Neutrophil (primary cell): ENCODE measurements at regions not wholly inside any gene's neighbourhood (a gene's known extent, or its start where the extent isn't known, plus 50 kb on each side); places are given as distances from the start of the nearest gene placed in this dataset.
A peak's percentile ranks its signal among the peaks of the same experiment; 100 is the strongest.

Experiments used
- H3K27ac ChIP-seq: fragments of 200-600 bp; sonication (generic); 2 replicates; pipeline ENCODE4 v1.5.1; 2016; ENCODE audit warnings: mild to moderate bottlenecking, moderate library complexity
- H3K27me3 ChIP-seq: fragments of 200-600 bp; sonication (generic); 2 replicates; pipeline ENCODE4 v1.6.0; 2016; ENCODE audit warnings: mild to moderate bottlenecking
- H3K36me3 ChIP-seq: fragments of 200-600 bp; sonication (generic); 2 replicates; pipeline ENCODE4 v1.5.1; 2017
- H3K4me1 ChIP-seq, 2 experiments: fragments of 200-600 bp in 1 of 2; sonication (generic) in 1 of 2; 1 replicate in 1 of 2; 2 replicates in 1 of 2; pipeline versions ENCODE4 v1.5.1 to v1.6.1; 2013 to 2016; ENCODE audit warnings: low read depth in 1 of 2, low read length in 1 of 2, mild to moderate bottlenecking in 1 of 2, moderate library complexity in 1 of 2; ENCODE audit not compliant: control insufficient read depth in 1 of 2, insufficient read depth in 1 of 2
- H3K4me3 ChIP-seq, 2 experiments: fragments of 200-600 bp in 1 of 2; sonication (generic) in 1 of 2; 1 replicate in 1 of 2; 2 replicates in 1 of 2; pipeline ENCODE4 v1.5.1; 2013 to 2016; ENCODE audit warnings: low read depth in 1 of 2, low read length in 1 of 2, mild to moderate bottlenecking in 1 of 2, moderate library complexity in 1 of 2
- H3K9me3 ChIP-seq: fragments of 200-600 bp; sonication (generic); 2 replicates; pipeline ENCODE4 v1.5.1; 2016
- TF ChIP-seq, protein P1 (sequence below): fragments of 200-600 bp; sonication (generic); IDR thresholded peaks from 2 replicates; pipeline ENCODE4 v1.5.1; 2016; ENCODE audit warnings: antibody characterized with exemption

DNA sequence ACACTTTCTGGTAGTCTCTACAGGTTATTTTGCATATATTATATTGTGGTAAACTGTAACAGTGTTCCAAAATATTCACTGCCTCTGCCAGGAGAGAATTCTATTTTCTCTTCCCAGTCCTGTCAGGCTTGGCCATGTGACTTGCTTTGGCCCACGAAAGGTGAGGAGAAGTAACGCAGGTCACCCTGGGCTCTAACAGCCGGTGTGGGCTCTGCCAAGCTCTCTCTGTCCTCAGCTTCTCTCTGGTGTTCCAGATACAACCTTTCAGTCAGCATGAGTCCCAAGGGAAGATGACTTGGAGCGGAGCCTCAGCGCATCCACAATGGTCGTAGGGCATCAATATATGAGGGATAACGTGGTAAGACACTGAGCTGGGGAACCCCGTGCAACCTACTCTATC is 113.0 kb upstream of the RREB1 start:
- H3K36me3 ChIP-seq, result no peaks in the 10 kb centered on the region
- no peaks in the 10 kb centered on the region for H3K9me3 ChIP-seq
- H3K27ac ChIP-seq, result peak overlapping the region; percentile 76
- TF ChIP-seq, protein P1, sequence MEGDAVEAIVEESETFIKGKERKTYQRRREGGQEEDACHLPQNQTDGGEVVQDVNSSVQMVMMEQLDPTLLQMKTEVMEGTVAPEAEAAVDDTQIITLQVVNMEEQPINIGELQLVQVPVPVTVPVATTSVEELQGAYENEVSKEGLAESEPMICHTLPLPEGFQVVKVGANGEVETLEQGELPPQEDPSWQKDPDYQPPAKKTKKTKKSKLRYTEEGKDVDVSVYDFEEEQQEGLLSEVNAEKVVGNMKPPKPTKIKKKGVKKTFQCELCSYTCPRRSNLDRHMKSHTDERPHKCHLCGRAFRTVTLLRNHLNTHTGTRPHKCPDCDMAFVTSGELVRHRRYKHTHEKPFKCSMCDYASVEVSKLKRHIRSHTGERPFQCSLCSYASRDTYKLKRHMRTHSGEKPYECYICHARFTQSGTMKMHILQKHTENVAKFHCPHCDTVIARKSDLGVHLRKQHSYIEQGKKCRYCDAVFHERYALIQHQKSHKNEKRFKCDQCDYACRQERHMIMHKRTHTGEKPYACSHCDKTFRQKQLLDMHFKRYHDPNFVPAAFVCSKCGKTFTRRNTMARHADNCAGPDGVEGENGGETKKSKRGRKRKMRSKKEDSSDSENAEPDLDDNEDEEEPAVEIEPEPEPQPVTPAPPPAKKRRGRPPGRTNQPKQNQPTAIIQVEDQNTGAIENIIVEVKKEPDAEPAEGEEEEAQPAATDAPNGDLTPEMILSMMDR, result no peak
- H3K27me3 ChIP-seq, result no peaks in the 10 kb centered on the region
- H3K4me1 ChIP-seq, result peaks cover 28 to 30% of the 10 kb centered on the region in 2 experiments
- peak overlapping the region in 1 of 2 experiments; percentile 14 for H3K4me3 ChIP-seq

DNA sequence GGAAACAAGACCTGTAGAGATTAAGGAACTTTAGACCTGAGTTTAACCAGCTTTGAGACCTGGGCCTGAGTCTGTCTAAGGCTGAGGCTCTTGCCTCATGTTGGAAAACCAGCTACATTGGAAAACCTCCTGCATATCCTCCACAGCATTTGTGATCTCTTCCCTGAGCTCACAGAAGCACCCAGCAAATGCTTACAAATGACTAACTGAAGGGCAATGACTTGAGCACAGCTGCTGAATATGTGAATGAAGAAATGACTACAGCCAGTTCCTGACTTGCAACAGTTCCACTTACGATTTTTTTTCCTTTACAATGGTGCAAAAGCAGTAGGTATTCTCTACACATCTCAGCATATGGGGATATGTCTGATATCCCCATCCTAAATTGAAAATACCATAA is 112.4 kb upstream of the RREB1 start:
- H3K4me3 ChIP-seq, result peak overlapping the region in 1 of 2 experiments; percentile 14
- no peaks in the 10 kb centered on the region for H3K27me3 ChIP-seq
- H3K4me1 ChIP-seq, result peaks cover 28 to 30% of the 10 kb centered on the region in 2 experiments
- H3K27ac ChIP-seq, result peak overlapping the region; percentile 76
- H3K36me3 ChIP-seq, result no peaks in the 10 kb centered on the region
- TF ChIP-seq, protein P1, result no peak
- H3K9me3 ChIP-seq, result no peaks in the 10 kb centered on the region

- TF ChIP-seq, protein P1, result no peak
- peak overlapping the region; percentile 76 for H3K27ac ChIP-seq
- H3K4me1 ChIP-seq, result peaks cover 28 to 30% of the 10 kb centered on the region in 2 experiments
- no peak overlapping the region for H3K4me3 ChIP-seq
- no peaks in the 10 kb centered on the region for H3K27me3 ChIP-seq
- no peaks in the 10 kb centered on the region for H3K36me3 ChIP-seq
- H3K9me3 ChIP-seq, result no peaks in the 10 kb centered on the region
Observed at GRCh38 chr6:6996124-6996523, 111.6 kb upstream of the RREB1 start.

DNA sequence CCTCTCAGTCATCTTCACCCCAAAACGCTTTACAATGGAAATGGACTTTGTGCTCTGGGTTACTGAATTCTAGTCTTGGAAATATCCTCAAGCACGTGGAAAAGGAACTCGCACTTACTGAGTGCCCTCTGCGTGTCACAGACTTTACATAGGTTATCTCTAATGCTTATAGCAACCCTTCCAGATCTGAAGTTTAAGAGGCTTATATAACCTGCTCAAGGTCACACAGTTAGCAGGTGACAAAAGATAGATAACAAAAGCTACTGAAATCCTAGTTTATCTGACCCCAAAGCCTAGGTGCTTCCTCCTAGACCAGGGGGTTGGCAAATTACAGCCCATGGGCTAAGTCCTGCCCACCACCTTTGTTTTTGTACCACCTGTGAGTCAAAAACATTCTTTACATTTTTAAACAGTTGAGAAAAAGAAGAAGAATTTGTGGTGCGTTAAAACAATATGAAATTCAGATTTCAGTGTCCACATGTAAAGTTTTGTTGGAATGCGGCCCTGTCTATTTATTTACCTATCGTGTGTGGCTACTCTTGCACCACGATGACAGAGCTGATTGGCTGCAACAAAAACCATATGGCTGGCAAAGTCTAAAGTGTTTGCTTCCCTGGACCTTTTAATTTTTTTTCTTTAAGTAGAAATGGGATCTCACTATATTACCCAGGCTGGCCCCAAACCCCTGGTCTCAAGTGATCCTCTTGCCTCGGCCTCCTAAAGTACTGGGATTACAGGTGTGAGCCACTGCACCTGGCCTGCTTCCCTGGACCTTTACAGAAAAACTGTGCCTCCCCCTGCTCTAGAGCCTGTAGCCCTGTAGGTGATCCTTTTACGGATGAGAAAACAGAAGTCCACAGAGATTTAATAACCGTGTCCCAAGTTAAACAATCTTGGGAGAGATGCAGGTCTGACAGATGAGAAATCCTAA is 110.2 kb upstream of the RREB1 start:
- no peaks in the 10 kb centered on the region for H3K36me3 ChIP-seq
- no peak overlapping the region for H3K27ac ChIP-seq
- TF ChIP-seq, protein P1, result no peak
- peaks cover 28 to 30% of the 10 kb centered on the region in 2 experiments for H3K4me1 ChIP-seq
- H3K4me3 ChIP-seq, result no peak overlapping the region
- no peaks in the 10 kb centered on the region for H3K9me3 ChIP-seq
- no peaks in the 10 kb centered on the region for H3K27me3 ChIP-seq

- TF ChIP-seq, protein P1, result no peak
- no peaks in the 10 kb centered on the region for H3K9me3 ChIP-seq
- H3K27ac ChIP-seq, result no peak overlapping the region
- H3K4me3 ChIP-seq, result no peak overlapping the region
- no peaks in the 10 kb centered on the region for H3K27me3 ChIP-seq
- H3K4me1 ChIP-seq, result peaks cover 28 to 30% of the 10 kb centered on the region in 2 experiments
- no peaks in the 10 kb centered on the region for H3K36me3 ChIP-seq
Observed at GRCh38 chr6:6998194-6998569, 109.6 kb upstream of the RREB1 start.
